Skeletal muscle satellite cell (primary cell): ENCODE measurements at regions not wholly inside any gene's neighbourhood (a gene's known extent, or its start where the extent isn't known, plus 50 kb on each side); places are given as distances from the start of the nearest gene placed in this dataset.
A peak's percentile ranks its signal among the peaks of the same experiment; 100 is the strongest.

ENCODE experiments used
- H3K27me3 ChIP-seq: 2 replicates; pipeline ENCODE4 v1.7.0; 2013; ENCODE audit warnings: low read length; ENCODE audit not compliant: control insufficient read depth, insufficient read depth
- H3K36me3 ChIP-seq: 2 replicates; pipeline ENCODE4 v1.7.0; 2013; ENCODE audit warnings: mild to moderate bottlenecking, control low read depth, low read length; ENCODE audit not compliant: insufficient read depth
- H3K4me1 ChIP-seq: 2 replicates; pipeline ENCODE4 v1.7.0; 2013; ENCODE audit warnings: low read length; ENCODE audit not compliant: control insufficient read depth, insufficient read depth
- H3K4me2 ChIP-seq: 2 replicates; pipeline ENCODE4 v1.7.0; 2013; ENCODE audit warnings: mild to moderate bottlenecking, low read length
- H3K4me3 ChIP-seq: 2 replicates; pipeline ENCODE4 v1.7.0; 2013; ENCODE audit warnings: low read length
- H3K9ac ChIP-seq: 2 replicates; pipeline ENCODE4 v1.7.0; 2013; ENCODE audit warnings: mild to moderate bottlenecking, low read depth, low read length, moderate library complexity
- H3K9me3 ChIP-seq: replicated peaks from 2 replicates; pipeline ENCODE4 v1.7.0; 2013; ENCODE audit warnings: mild to moderate bottlenecking, control low read depth, low read length

- Histone ChIP-seq H3K4me1 (no peaks in the 10 kb centered on the region), H3K4me2 (no peak overlapping the region), H3K27me3 (no peaks in the 10 kb centered on the region), H3K9ac (no peak overlapping the region), H3K36me3 (no peaks in the 10 kb centered on the region), H3K9me3 (no peaks in the 10 kb centered on the region), H3K4me3 (no peak overlapping the region)
These were observed 475.3 kb upstream of the NRP1 start for GRCh38 chr10:33809732-33810131.

DNA sequence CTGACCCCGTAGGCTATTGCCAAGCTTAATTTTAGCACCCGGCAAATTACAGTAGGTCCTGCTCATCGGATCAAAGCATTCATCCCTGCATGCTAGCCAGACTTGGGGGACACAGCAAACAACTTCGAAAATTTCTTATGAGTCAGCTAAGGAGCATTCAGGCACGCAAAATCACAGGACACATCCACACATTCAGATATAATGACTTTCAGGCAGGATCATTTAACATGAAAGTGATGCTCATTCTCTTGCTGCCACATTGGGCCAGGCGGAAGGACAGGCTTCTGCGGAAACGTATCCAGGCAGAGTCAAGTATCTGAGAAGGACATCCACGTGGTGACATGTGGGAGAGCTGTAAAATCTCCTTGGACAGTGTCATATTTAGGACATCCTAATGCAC is 474.0 kb upstream of the NRP1 start:
- no peak overlapping the region for H3K9ac ChIP-seq
- no peaks in the 10 kb centered on the region for H3K27me3 ChIP-seq
- H3K9me3 ChIP-seq, result no peaks in the 10 kb centered on the region

GRCh38 chr10:33807531-33808359 is 473.3 kb upstream of the NRP1 start:
- Histone ChIP-seq H3K4me2 (no peak overlapping the region), H3K4me3 (no peak overlapping the region), H3K9ac (no peak overlapping the region), H3K36me3 (no peaks in the 10 kb centered on the region), H3K4me1 (peaks cover 8% of the 10 kb centered on the region), H3K27me3 (no peaks in the 10 kb centered on the region), H3K9me3 (no peaks in the 10 kb centered on the region)

More for the DNA sequence above, 474.0 kb upstream of the NRP1 start:
- H3K4me2 ChIP-seq, result no peak overlapping the region
- no peak overlapping the region for H3K4me3 ChIP-seq
- no peaks in the 10 kb centered on the region for H3K36me3 ChIP-seq
- H3K4me1 ChIP-seq, result peaks cover 3% of the 10 kb centered on the region

DNA sequence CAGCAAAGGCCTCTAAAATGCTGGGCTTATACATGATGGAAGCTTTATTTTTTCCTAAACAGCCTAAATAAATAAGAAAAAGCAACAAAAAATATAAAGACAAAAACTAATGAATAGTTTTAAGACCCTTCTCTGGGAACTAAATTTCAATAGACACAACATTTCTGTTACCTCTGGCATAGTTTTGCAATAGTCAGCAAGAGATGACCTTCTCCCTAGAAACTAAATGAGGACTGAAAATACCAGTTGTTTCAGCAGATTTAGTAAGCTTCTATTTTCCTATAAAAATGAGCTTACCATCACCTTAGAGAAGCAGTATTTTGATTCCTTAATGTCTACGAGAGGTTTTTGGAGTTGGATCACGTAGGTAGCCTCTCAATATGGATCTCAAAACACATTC is 471.4 kb upstream of the NRP1 start:
- Histone ChIP-seq H3K9me3 (no peaks in the 10 kb centered on the region), H3K4me3 (no peak overlapping the region), H3K4me2 (no peak overlapping the region), H3K4me1 (peaks cover 26% of the 10 kb centered on the region), H3K27me3 (no peaks in the 10 kb centered on the region), H3K36me3 (no peaks in the 10 kb centered on the region), H3K9ac (no peak overlapping the region)

- H3K27me3 ChIP-seq, result no peaks in the 10 kb centered on the region
- no peak overlapping the region for H3K4me2 ChIP-seq
- no peak overlapping the region for H3K9ac ChIP-seq
- no peaks in the 10 kb centered on the region for H3K9me3 ChIP-seq
- H3K36me3 ChIP-seq, result no peaks in the 10 kb centered on the region
- no peak overlapping the region for H3K4me3 ChIP-seq
- H3K4me1 ChIP-seq, result peaks cover 35% of the 10 kb centered on the region
These were observed 470.1 kb upstream of the NRP1 start for GRCh38 chr10:33804584-33804983.

GRCh38 chr10:33803248-33803647 is 468.8 kb upstream of the NRP1 start:
- Histone ChIP-seq H3K36me3 (no peaks in the 10 kb centered on the region), H3K9ac (no peak overlapping the region), H3K4me2 (no peak overlapping the region), H3K27me3 (no peaks in the 10 kb centered on the region), H3K4me1 (peaks cover 37% of the 10 kb centered on the region), H3K9me3 (no peaks in the 10 kb centered on the region), H3K4me3 (no peak overlapping the region)

DNA sequence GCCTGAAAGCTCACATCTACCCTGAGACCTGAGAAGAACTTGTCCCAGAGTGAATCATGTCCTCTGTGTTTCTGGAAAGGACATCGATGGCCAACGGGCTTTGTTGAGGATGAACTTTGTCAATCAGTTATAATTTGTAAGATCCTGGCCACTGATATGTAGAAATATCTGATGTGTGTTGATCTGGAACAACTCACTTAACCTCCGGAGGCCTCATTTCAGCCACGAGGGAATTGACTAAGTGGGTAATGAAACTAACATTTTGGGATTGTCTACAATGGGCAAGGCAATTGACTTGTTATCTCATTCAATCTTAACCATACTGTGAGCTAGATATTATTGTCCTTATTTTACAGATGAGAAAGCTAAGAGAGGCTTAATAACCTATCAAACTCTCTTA is 468.1 kb upstream of the NRP1 start:
- H3K9me3 ChIP-seq, result no peaks in the 10 kb centered on the region
- H3K36me3 ChIP-seq, result no peaks in the 10 kb centered on the region
- H3K9ac ChIP-seq, result no peak overlapping the region
- H3K4me2 ChIP-seq, result no peak overlapping the region
- H3K4me1 ChIP-seq, result peaks cover 37% of the 10 kb centered on the region
- H3K4me3 ChIP-seq, result no peak overlapping the region
- H3K27me3 ChIP-seq, result no peaks in the 10 kb centered on the region

DNA sequence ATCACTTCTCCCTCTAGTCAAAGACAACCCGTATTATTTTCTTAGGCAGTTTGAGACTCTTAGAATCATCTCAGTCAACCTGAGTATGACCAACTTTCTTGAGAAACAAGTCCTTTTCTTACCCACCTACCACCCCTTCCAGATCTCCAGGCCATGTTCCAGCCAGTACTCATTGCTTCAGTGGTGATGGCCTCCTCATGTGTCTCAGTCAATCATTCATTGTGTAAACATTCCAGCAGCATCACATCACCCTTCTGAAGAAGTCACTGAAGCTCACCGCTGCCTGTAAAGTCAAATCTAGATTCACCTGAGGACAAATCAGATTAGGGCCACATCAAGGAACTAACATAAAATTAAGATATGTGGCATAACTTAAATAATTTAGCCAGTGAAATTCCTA is 467.2 kb upstream of the NRP1 start:
- H3K9me3 ChIP-seq, result no peaks in the 10 kb centered on the region
- no peak overlapping the region for H3K4me3 ChIP-seq
- no peak overlapping the region for H3K9ac ChIP-seq
- peaks cover 37% of the 10 kb centered on the region for H3K4me1 ChIP-seq
- no peaks in the 10 kb centered on the region for H3K27me3 ChIP-seq
- H3K36me3 ChIP-seq, result no peaks in the 10 kb centered on the region
- H3K4me2 ChIP-seq, result peak overlapping the region; percentile 30

DNA sequence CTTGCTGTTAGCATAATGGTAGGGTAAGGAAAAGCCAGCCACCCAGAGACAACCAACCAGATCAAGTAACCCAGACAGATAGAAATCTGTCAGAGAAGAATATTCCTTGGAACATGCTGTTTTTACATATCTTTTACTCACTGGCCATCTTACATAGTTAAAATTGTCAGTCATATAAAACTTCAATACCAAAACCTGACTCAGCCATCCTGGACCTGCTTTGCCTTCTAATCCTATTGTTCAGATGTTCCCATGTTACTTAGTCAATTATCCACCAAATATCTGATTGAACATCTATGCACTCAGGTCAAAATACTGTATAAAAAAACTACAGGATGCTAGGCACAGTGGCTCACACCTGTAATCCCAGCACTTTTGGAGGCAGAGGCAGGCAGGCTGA is 466.5 kb upstream of the NRP1 start:
- Histone ChIP-seq H3K4me3 (no peak overlapping the region), H3K9ac (no peak overlapping the region), H3K27me3 (no peaks in the 10 kb centered on the region), H3K4me1 (peaks cover 37% of the 10 kb centered on the region), H3K36me3 (no peaks in the 10 kb centered on the region), H3K4me2 (peak overlapping the region; percentile 10), H3K9me3 (no peaks in the 10 kb centered on the region)

- Histone ChIP-seq H3K4me1 (peaks cover 37% of the 10 kb centered on the region), H3K9me3 (no peaks in the 10 kb centered on the region), H3K4me3 (no peak overlapping the region), H3K36me3 (no peaks in the 10 kb centered on the region), H3K27me3 (no peaks in the 10 kb centered on the region), H3K4me2 (peak overlapping the region; percentile 10), H3K9ac (no peak overlapping the region)
These were observed 466.1 kb upstream of the NRP1 start for GRCh38 chr10:33800545-33800944.

DNA sequence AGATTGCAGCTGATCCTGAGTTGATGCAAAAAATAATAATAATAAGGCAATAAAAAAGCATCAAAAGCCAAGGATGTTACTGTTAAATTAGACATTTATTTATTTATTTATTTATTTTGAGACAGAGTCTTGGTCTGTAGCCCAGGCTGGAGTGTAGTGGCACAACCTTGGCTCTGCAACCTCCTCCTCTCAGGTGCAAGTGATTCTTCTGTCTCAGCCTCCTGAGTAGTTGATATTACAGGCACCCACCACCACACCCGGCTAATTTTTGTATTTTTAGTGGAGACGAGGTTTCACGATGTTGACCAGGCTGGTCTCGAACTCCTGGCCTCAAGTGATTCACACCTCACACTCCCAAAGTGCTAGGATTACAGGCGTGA is 465.5 kb upstream of the NRP1 start:
- H3K9ac ChIP-seq, result no peak overlapping the region
- no peaks in the 10 kb centered on the region for H3K9me3 ChIP-seq
- no peak overlapping the region for H3K4me3 ChIP-seq
- H3K27me3 ChIP-seq, result no peaks in the 10 kb centered on the region
- peaks cover 37% of the 10 kb centered on the region for H3K4me1 ChIP-seq
- no peak overlapping the region for H3K4me2 ChIP-seq
- H3K36me3 ChIP-seq, result no peaks in the 10 kb centered on the region

- Histone ChIP-seq H3K9ac (no peak overlapping the region), H3K4me2 (no peak overlapping the region), H3K9me3 (no peaks in the 10 kb centered on the region), H3K27me3 (no peaks in the 10 kb centered on the region), H3K4me3 (no peak overlapping the region), H3K36me3 (no peaks in the 10 kb centered on the region), H3K4me1 (peaks cover 37% of the 10 kb centered on the region)
These were observed 464.9 kb upstream of the NRP1 start for GRCh38 chr10:33799281-33799943.
